Testis (tissue), 2 donors: ENCODE measurements at regions not wholly inside any gene's neighbourhood (a gene's known extent, or its start where the extent isn't known, plus 50 kb on each side); places are given as distances from the start of the nearest gene placed in this dataset.

Experiments
- DNase-seq: peaks from one replicate; pipeline ENCODE4 v3.0.0-alpha.2; 2019
- H3K27ac ChIP-seq, 2 donors: fragments of 200-600 bp; sonication (generic); one replicate each; pipeline ENCODE4 v1.5.1; 2019
- H3K27me3 ChIP-seq: fragments of 200-600 bp; sonication (generic); one replicate; pipeline ENCODE4 v1.5.1; 2019
- H3K36me3 ChIP-seq: fragments of 200-600 bp; sonication (generic); one replicate; pipeline ENCODE4 v1.5.1; 2017; ENCODE audit warnings: low read depth; ENCODE audit errors: missing control alignments
- H3K4me1 ChIP-seq: fragments of 200-600 bp; sonication (generic); one replicate; pipeline ENCODE4 v1.5.1; 2019
- H3K4me3 ChIP-seq, 2 donors: fragments of 200-600 bp; sonication (generic); one replicate each; pipeline ENCODE4 v1.5.1; 2017 to 2019
- H3K9me3 ChIP-seq: fragments of 200-600 bp; sonication (generic); one replicate; pipeline ENCODE4 v1.5.1; 2017
- POLR2A ChIP-seq: fragments of 450-650 bp; IDR thresholded peaks from one replicate; pipeline ENCODE4 v1.6.1; 2017; ENCODE audit warnings: antibody characterized with exemption, mild to moderate bottlenecking, moderate library complexity
- WGBS, 2 donors: methylation state at CpG; one replicate each; pipeline ENCODE4 v1.1.5; 2018; 5-methylcytosine and 5-hydroxymethylcytosine counted together
- intact Hi-C: fragments of 100-400 bp; cut with DNase I; formaldehyde crosslinking; loops from one replicate; pipeline ENCODE4 v1.15.1; 2023; ENCODE audit warnings: low total_unique reads
- TF ChIP-seq, protein P1 (sequence below), 3 experiments: fragments of 450-650 bp in 2 of 3; fragments of 200-600 bp in 1 of 3; sonication (generic) in 1 of 3; IDR thresholded peaks; one replicate each; pipeline ENCODE4 v1.5.1; 2016 to 2019; ENCODE audit warnings: antibody characterized with exemption in 3 of 3, mild to moderate bottlenecking in 2 of 3, moderate library complexity in 1 of 3

DNA sequence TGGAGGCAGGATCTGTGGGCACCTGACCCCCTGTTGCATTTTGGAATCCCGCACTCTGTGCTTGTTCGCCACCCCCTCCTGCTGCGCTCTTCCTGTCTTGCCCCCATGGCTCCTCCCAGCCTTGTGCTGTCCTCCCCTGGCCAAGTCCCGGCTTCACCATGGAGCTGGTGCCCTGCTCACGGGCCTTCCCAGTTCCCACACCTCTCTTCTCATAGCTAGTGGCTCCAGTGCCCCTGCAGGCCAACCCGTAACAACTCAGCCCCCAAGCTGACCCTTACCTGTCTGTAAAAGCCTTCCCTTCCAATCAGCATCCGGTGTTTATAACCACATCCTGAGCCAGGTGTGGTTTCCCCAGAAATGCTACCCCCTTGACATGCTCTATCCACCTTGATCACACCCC is 407.7 kb upstream of the C2CD4B start:
- DNase-seq, result no peak
- Histone ChIP-seq H3K27me3 (no peaks in the 10 kb centered on the region), H3K4me1 (no peaks in the 10 kb centered on the region), H3K36me3 (no peaks in the 10 kb centered on the region), H3K4me3 (no peak overlapping the region), H3K27ac (no peak overlapping the region), H3K9me3 (no peaks in the 10 kb centered on the region)
- TF ChIP-seq, protein P1, sequence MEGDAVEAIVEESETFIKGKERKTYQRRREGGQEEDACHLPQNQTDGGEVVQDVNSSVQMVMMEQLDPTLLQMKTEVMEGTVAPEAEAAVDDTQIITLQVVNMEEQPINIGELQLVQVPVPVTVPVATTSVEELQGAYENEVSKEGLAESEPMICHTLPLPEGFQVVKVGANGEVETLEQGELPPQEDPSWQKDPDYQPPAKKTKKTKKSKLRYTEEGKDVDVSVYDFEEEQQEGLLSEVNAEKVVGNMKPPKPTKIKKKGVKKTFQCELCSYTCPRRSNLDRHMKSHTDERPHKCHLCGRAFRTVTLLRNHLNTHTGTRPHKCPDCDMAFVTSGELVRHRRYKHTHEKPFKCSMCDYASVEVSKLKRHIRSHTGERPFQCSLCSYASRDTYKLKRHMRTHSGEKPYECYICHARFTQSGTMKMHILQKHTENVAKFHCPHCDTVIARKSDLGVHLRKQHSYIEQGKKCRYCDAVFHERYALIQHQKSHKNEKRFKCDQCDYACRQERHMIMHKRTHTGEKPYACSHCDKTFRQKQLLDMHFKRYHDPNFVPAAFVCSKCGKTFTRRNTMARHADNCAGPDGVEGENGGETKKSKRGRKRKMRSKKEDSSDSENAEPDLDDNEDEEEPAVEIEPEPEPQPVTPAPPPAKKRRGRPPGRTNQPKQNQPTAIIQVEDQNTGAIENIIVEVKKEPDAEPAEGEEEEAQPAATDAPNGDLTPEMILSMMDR (IDR thresholded peaks at IDR 0.05), result no peak
- no peak for TF ChIP-seq POLR2A
- intact Hi-C loops, result no loop called here
- WGBS, 2 donors, result 93 to 95% methylated on average over 7 of the region's 7 CpGs

DNA sequence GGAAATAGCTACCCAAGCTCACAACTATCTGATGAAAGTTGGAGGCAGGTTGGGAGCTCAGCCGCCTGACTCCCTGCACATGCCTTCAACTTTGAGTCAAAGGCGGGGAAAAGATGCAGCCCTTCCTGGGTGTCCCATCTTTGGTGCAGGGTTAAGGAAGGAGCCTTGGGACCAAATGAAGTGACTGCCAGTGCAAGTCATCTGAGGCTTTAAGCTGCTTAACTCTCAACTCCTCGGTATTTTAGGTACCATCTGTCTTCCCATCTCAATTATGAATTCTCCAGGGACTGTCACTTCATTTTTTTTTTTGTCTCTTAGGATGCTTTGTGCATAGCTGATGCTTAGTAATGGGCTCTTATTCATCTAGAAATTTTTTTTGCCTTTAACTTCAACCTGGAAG is 408.8 kb upstream of the C2CD4B start:
- intact Hi-C loops, result no loop called here
- Histone ChIP-seq H3K9me3 (no peaks in the 10 kb centered on the region), H3K4me1 (no peaks in the 10 kb centered on the region), H3K36me3 (no peaks in the 10 kb centered on the region), H3K4me3 (no peak overlapping the region), H3K27ac (no peak overlapping the region), H3K27me3 (no peaks in the 10 kb centered on the region)
- DNase-seq, result no peak
- no peak for TF ChIP-seq POLR2A
- TF ChIP-seq, protein P1 (IDR thresholded peaks at IDR 0.05), result no peak
- WGBS, 2 donors, result 94 to 97% methylated on average over 3 of the region's 3 CpGs

DNA sequence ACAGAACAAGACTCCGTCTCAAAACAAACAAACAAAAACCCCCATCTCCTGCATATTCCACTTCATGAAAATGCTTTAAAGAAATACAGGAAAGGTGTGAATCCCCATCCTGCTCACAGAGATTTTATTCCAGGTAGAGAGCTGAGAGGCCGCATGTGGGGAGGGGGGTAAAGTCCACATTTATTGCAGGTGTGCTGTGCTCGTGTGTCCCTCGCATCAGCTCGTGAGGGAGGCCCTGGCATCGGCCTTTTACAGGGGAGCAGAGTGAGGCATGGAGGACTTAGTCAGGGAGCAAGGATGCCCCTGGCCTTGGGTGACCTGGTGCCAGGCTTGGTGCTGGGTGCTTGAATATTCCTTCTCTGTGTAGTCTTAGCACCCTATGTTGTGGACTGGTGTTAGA is 413.5 kb upstream of the C2CD4B start:
- H3K9me3 ChIP-seq, result no peaks in the 10 kb centered on the region
- intact Hi-C loops, result no loop called here
- H3K4me1 ChIP-seq, result no peaks in the 10 kb centered on the region
- no peak for DNase-seq
- no peak overlapping the region for H3K4me3 ChIP-seq
- TF ChIP-seq, protein P1 (IDR thresholded peaks at IDR 0.05), result no peak
- TF ChIP-seq POLR2A, result no peak
- no peaks in the 10 kb centered on the region for H3K36me3 ChIP-seq
- WGBS, 2 donors, result 96% methylated on average over 6 of the region's 6 CpGs
- no peaks in the 10 kb centered on the region for H3K27me3 ChIP-seq
- H3K27ac ChIP-seq, result no peak overlapping the region

DNA sequence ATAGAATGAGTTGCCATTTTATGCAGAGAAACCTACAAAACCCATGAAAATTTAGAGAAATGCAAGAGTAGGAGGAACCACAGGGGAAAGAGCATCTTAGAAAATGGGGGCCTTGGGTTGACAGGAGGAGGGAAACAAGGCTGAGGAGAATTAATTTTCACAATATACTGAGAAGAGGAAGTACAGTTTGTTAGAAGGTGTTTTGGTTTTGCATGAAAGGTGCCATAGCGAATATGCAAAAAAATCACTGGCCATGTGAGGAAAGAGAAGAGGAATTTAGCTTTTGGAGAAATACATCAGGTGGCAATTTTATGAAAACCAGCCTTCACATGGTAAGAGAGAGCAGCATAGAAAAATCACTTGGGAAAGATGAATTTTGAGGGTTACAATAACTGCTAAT is 413.9 kb upstream of the C2CD4B start:
- DNase-seq, result no peak
- intact Hi-C loops, result no loop called here
- H3K4me1 ChIP-seq, result no peaks in the 10 kb centered on the region
- no peaks in the 10 kb centered on the region for H3K9me3 ChIP-seq
- no peak overlapping the region for H3K4me3 ChIP-seq
- 88 to 91% methylated on average over 1 of the region's 1 CpG for WGBS, 2 donors
- no peaks in the 10 kb centered on the region for H3K27me3 ChIP-seq
- no peak overlapping the region for H3K27ac ChIP-seq
- no peak for TF ChIP-seq POLR2A
- TF ChIP-seq, protein P1 (IDR thresholded peaks at IDR 0.05), result no peak
- H3K36me3 ChIP-seq, result no peaks in the 10 kb centered on the region

DNA sequence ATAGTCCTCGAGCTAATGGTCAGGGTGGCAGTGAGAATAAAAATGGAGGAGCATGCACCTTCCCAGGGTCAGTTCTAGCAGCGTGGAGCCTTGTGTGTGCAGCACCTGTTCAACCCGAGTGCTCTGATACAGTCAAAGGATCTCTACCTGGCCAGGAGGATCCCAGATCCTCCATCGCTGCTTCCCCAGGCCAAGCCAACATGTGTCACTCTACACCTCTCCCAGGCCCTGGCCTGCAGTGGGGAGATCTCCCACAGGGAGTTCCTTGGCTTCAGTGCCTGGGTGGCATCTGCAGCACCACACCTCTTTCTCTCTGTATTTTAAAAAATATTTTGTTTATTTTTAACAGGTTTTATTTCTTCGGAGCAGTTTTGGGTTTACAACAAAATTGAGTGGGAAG is 414.8 kb upstream of the C2CD4B start:
- 89 to 95% methylated on average over 5 of the region's 5 CpGs for WGBS, 2 donors
- Histone ChIP-seq H3K9me3 (no peaks in the 10 kb centered on the region), H3K4me3 (no peak overlapping the region)

More for the DNA sequence above, 414.8 kb upstream of the C2CD4B start:
- no peak for TF ChIP-seq POLR2A
- TF ChIP-seq, protein P1 (IDR thresholded peaks at IDR 0.05), result no peak
- intact Hi-C loops, result no loop called here
- Histone ChIP-seq H3K27me3 (no peaks in the 10 kb centered on the region), H3K27ac (no peak overlapping the region), H3K4me1 (no peaks in the 10 kb centered on the region), H3K36me3 (no peaks in the 10 kb centered on the region)
- DNase-seq, result no peak
